ENCODE measurements at regions not wholly inside any gene's neighbourhood (a gene's known extent, or its start where the extent isn't known, plus 50 kb on each side); places are given as distances from the start of the nearest gene placed in this dataset.
A peak's percentile ranks its signal among the peaks of the same experiment; 100 is the strongest.

- no peak for DNase-seq (ENCODE audit: low read depth)
Observed at GRCh38 chr2:18927525-18928232, 338.3 kb upstream of the NT5C1B start.

GRCh38 chr2:18926631-18927524 is 337.5 kb upstream of the NT5C1B start:
- no peak for DNase-seq (ENCODE audit: low read depth)

GRCh38 chr2:18925296-18925695 is 335.9 kb upstream of the NT5C1B start:
- DNase-seq (ENCODE audit: low read depth), result peak; percentile 49

DNA sequence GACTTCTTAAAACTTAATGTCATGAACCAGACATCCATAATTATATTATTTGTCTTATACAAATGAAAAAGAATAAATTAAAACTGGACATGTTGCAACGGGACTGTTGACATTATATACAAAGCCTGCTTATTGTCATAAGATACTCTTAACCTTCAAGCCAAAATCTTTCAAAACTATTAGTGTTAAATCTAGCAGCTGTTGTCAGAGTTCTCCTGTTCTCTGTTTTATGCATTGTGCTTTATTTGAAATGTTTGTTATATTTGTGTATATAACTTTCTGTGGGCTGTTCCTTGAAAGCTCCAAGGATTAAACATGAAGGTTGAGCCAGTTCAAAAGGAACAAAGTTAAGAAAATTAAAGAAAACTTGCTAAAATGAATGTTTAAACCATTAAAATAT is 335.5 kb upstream of the NT5C1B start:
- DNase-seq (ENCODE audit: low read depth), result no peak

DNA sequence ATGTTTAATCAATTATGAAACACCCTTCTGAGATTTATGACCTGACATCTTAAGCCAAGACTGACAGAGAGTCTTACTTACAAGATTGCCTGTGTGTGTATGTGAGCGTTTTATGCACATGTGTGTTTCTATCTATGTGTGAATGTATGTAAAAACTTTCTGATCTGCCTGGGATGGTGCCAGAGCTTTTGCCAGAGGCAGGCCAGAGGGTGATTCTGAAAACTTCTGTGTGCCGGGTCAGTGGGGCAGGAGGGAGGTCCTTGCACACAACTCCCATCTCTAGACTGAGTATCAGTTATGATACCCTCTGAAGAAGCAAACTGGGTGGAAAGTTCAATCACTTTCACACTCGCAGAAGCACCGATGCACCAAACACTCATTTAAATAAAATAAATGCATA is 335.0 kb upstream of the NT5C1B start:
- no peak for DNase-seq (ENCODE audit: low read depth)

- DNase-seq (ENCODE audit: low read depth), result peak; percentile 25
Observed at GRCh38 chr2:18922276-18922675, 332.9 kb upstream of the NT5C1B start.

DNA sequence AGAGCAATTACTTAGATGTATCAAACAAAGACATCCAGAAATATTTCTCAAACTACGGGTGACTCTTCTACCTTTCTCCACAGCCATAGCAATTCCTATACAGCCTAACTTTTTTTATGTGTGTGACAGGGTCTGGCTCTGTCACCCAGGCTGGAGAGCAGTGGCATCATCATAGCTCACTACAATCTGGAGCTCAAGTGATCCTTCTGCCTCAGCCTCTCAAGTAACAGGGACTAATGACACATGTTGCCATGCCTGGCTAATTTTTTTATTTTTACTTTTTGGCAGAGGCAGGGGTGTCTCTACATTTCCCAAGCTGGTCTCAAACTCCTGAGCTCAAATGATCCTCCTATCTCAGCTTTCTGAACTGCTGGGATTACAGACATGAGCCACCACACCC is 328.9 kb upstream of the NT5C1B start:
- DNase-seq (ENCODE audit: low read depth), result no peak

DNA sequence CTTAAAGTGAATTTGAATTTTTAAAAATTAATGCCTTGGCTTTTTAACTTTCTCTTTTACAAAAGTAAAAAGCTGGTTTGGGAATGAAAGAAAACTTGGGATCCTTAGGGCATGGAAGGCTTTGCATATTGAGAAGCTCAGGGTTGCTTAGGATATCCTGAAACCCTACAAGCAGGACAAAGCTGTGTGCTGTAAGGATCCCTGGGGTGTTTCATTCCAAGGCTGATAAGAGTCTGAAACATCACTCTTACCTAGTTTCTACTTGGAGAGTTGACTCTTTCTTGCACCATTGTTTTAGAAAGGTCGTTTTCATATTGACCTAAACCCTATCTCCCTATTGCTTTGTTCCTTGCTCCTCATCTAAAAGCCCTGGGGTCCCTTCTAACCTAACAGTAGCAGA is 325.9 kb upstream of the NT5C1B start:
- DNase-seq (ENCODE audit: low read depth), result no peak

DNA sequence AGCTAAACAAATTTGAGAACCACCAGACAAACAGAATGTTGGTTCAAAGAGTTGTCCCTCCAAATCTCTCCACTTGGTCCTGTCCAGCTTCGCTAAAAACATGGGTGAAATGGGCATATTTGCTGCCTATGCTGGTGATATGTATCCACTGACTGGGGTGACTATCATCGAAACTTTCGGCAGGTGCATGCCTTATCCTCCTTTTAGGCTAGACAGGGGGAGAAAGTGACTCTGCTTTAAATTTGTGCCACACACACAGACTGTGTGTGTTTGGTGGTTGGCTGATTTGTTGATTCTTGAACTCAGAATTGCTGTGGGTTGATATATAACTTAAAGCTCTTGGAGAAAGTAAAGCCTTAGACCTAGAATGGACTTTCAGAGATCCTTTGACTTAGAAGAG is 324.1 kb upstream of the NT5C1B start:
- DNase-seq (ENCODE audit: low read depth), result no peak

DNA sequence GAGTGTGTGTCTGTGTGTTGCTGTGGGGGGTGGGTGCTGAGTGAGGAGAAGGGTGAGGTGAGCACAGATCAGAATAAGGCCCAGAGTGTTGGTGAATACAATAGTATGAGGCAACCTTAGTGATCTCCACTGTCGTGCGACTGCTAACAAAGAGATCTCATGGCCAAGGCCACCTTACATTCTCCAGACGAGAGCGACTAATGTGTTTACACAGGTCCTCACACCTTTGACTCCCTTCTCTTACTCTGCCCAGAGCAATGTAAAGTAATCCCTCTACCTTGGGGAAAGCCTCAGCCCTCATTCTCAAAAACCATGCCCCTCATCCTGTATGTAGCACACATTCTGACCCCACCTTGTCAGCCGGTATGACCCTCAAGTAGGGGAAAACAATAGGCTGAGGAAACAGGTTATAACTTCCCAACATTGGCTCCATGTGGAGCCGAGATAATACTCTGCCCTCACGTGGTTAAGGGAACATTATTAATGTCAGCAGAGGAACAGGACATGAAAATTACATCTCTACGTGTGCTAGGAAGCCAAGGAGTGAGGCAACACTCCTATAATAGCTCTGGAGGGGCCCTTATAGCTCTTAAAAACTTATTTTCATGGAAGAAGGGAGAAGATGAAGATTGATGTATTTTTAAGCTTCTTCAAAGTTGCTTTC is 323.0 kb upstream of the NT5C1B start:
- DNase-seq (ENCODE audit: low read depth), result no peak

GRCh38 chr2:18911416-18911815 is 322.0 kb upstream of the NT5C1B start:
- no peak for DNase-seq (ENCODE audit: low read depth)

- DNase-seq (ENCODE audit: low read depth), result peak; percentile 75
Observed at GRCh38 chr2:18910843-18911242, 321.5 kb upstream of the NT5C1B start.

GRCh38 chr2:18907937-18908336 is 318.6 kb upstream of the NT5C1B start:
- DNase-seq (ENCODE audit: low read depth), result no peak

GRCh38 chr2:18907508-18907907 is 318.1 kb upstream of the NT5C1B start:
- no peak for DNase-seq (ENCODE audit: low read depth)

DNA sequence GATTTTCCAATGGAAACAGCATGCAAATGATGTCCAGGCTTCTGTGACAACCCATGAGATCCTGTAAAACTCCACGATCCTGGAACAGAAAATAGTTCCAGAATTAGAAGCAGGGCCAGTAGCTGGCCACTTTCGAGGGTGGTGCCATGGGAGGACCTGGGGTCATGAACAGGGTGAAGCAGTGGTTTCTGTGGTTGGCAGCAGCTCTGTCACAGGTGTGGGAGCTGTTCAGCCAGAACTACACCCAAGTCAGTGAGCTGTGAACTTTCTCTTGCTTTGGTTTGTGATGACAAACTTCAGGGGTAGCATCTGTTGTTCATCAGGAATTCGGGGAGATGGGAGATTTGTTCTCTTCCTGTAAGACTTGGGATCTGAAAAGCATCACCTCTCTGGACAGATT is 314.4 kb upstream of the NT5C1B start:
- DNase-seq (ENCODE audit: low read depth), result no peak

- DNase-seq (ENCODE audit: low read depth), result no peak
Observed at GRCh38 chr2:18901242-18901641, 311.9 kb upstream of the NT5C1B start.

DNA sequence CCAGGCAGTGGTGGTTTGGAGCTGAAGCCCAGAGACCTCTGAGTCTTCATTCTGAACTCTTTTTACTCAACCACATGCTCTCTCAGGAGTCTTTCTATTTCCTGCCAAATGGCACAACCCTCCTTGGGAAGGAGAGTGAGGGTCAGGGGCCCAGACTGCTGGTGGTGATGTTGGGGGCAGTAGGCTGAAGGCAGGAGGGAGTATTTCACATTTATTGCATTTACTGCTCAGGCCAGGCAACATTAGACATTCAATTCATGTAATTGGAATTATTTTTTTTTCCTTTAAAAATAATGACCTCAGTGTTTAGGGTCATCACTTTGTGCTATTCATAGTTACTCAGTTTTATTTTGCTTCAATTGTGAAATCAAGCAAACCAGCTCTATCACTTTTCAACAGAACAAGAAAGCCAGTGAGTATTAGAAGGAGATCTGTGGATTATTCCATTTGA is 311.3 kb upstream of the NT5C1B start:
- DNase-seq (ENCODE audit: low read depth), result no peak

DNA sequence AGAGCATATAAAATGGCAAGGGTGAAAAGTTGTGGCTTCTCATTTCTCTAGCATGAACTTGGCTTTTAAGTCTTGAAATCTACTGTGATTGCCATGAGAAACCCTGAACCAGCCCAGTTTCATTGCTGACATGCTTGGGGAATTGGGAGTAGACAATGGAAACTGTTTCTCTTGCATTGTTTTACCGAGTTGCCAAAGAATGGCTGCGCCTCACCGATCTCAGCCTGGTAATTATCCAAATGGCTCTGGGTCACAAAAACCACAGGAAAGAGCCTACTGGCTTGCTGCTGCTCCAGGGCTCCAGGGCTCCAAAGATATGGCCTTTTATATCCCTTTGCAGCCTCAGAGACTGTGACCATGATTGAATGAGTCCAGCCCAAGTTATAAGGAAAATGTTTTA is 310.4 kb upstream of the NT5C1B start:
- DNase-seq (ENCODE audit: low read depth), result no peak

DNA sequence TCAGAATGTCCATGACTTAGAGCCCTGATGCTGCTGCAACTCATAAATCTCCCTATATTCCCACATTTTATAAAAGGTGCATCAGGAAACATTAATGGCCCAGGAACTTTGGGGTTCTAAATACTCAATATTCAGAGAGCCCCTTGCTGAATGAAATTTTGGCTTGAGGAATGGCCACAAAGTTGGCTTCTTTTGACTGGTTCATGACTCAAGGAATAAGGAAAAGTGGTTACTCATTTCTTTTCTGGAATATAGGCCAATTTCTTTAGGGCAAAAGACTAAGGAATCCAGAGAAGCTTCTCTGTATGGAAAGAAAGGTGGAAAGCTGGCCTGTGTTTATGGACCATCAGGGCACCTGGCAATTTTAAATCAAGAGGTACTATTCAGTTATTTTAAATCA is 308.9 kb upstream of the NT5C1B start:
- no peak for DNase-seq (ENCODE audit: low read depth)

DNA sequence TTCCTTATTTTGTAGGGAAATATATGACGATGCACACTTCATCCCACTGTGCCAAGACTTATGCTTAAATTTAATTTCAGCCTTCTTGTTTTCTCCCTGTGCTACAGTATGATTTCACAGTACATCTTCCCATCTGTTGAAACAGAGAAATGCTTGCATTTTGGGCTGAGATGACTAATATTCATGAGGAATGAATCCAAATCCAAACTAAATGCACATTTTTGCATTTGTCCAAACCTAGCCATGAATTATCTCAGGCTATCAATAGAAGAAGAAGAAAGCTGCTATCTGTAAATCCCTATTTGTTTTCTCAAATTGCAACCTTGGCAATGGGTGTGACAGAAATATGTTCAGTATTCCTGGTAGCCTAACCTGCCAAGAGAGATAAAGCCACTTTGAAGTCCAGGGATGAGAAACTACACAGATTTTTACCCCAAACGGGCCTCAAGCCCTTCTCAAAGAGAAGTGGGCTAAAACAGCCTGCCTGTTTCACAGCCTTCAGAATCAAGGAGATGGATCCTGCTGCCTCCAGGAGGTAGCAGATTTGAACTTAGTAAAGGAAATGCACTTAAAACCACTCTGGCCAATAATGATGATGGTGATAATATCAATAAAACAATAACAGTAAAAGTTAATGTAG is 306.9 kb upstream of the NT5C1B start:
- no peak for DNase-seq (ENCODE audit: low read depth)

GRCh38 chr2:18891600-18892345 is 302.4 kb upstream of the NT5C1B start:
- DNase-seq (ENCODE audit: low read depth), result no peak

Data from HS-5 (cell line).